Choroid plexus epithelial cell (primary cell): ENCODE measurements at regions not wholly inside any gene's neighbourhood (a gene's known extent, or its start where the extent isn't known, plus 50 kb on each side); places are given as distances from the start of the nearest gene placed in this dataset.

Source experiments
- DNase-seq: peaks from one replicate; pipeline ENCODE4 v3.0.0-alpha.2; 2010; ENCODE audit warnings: low read depth
- H3K4me3 ChIP-seq: 2 replicates; pipeline ENCODE4 v1.5.1; 2011; ENCODE audit warnings: low read depth, mild to moderate bottlenecking, control low read depth, low read length, moderate library complexity
- TF ChIP-seq, protein P1 (sequence below): conservative IDR thresholded peaks from 2 replicates; pipeline ENCODE4 v1.5.1; 2011; ENCODE audit warnings: low read depth, mild to moderate bottlenecking, control low read depth, inconsistent platforms, low read length, moderate library complexity

DNA sequence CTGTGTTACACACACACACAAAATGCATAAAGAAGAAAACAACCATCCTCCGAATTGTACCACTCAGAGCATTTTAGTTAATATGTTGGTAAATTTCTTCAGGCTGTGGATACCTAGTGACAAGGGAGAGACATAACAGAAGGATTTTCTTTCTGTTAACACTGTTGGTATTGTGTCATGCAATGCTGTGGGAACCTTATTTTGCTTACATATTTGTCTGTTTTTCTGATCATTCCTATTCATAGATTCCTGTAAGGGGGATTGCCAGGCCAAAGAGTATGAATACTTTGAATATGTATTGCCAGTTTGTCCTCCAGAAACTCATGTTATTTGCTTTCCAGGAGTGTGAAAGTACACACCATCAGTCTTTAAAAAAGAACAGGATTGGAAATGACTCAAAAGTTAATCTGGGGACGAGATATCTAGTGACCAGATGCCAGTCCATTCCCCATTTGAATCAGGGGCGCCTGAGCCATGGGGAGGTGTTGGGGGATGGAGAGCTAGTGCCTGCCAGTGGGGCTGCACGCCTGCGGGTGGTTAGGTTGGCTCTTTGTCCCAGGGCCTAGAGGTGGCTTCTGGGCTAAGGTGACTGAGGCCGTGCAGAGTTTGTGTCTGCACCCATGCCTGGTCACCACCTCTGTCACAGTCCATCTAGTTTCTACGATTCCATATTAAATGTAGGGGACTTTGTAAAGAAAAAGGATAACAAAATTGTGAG, 142.0 kb downstream of the PTPN20 start:
- no peak overlapping the region for H3K4me3 ChIP-seq
- no peak for DNase-seq
- TF ChIP-seq, protein P1, sequence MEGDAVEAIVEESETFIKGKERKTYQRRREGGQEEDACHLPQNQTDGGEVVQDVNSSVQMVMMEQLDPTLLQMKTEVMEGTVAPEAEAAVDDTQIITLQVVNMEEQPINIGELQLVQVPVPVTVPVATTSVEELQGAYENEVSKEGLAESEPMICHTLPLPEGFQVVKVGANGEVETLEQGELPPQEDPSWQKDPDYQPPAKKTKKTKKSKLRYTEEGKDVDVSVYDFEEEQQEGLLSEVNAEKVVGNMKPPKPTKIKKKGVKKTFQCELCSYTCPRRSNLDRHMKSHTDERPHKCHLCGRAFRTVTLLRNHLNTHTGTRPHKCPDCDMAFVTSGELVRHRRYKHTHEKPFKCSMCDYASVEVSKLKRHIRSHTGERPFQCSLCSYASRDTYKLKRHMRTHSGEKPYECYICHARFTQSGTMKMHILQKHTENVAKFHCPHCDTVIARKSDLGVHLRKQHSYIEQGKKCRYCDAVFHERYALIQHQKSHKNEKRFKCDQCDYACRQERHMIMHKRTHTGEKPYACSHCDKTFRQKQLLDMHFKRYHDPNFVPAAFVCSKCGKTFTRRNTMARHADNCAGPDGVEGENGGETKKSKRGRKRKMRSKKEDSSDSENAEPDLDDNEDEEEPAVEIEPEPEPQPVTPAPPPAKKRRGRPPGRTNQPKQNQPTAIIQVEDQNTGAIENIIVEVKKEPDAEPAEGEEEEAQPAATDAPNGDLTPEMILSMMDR, result no peak

DNA sequence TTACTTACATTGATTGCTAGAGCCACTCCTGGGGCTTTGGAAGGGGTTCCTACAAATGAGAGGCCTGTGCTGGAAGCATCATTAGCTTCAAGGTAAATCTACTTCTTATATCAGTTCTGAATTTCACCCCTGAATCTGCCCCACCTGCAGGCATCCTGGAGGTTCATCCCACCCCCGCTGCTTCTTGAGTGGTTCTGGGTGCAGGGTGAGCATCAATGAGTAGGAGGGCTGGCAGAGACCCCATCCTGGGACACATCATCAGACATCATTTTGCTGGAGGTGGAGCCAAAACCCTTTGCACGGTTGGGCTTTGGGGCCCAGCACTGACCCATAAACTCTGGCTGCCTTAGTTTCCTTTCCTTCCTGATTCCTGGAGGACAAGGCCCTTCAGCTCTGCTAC, 143.7 kb downstream of the PTPN20 start:
- no peak overlapping the region for H3K4me3 ChIP-seq
- no peak for DNase-seq
- TF ChIP-seq, protein P1, result no peak

DNA sequence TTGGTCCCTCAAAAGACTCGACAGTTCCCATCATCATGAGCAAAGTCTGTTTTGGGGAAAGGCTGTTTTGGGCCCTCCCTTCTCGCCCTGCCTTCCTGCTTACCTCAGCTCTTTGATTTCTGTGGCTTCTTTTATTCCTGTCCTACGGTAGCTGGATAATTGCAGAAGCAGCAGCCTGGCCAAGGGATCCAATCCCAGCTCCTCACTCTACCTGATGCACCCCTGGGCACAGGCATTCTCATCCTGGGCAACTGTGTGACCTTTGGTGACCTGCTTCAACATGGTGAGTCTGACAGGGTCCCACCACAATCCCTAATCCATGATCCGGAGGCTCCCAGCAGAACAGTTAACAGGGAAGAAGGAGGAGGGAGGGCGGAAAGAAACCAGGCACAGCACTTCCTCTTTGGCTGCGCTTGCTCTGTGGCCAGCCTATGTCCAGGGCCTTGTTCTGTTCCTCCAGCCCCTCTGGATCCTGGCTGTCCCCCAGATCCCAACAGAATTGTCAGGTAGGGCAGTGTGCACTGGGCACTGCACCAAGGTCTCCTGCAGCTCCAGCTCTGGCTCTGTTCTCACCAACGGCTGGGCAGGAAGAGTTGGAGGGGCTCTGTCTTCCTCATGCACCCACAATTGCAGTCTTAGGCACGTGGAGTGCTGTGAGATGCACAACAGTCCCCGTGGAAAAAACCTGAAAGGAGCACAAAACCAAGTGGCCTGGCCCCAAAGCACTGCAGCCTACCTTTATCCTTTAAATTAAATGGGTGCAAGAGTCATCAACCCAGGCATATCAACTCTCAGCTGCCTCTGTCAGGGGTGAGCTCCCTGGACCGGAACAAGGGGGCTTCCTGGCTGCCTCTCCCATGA, 144.4 kb downstream of the PTPN20 start:
- no peak for DNase-seq
- TF ChIP-seq, protein P1, result no peak
- no peak overlapping the region for H3K4me3 ChIP-seq

DNA sequence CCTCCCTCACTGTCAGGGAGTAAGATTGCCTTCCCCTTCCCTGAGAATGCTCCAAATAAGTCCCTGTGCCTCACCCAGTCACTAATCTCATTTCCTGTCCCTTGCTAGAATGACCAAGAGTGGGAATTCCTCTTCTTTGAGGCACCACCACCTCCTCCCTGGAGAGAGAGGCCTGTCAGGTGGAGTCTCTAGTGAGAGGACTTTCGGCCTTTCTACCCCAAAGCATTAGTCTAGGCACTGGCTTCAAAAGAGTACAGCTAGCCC, 145.0 kb downstream of the PTPN20 start:
- TF ChIP-seq, protein P1, result no peak
- H3K4me3 ChIP-seq, result no peak overlapping the region
- DNase-seq, result no peak

DNA sequence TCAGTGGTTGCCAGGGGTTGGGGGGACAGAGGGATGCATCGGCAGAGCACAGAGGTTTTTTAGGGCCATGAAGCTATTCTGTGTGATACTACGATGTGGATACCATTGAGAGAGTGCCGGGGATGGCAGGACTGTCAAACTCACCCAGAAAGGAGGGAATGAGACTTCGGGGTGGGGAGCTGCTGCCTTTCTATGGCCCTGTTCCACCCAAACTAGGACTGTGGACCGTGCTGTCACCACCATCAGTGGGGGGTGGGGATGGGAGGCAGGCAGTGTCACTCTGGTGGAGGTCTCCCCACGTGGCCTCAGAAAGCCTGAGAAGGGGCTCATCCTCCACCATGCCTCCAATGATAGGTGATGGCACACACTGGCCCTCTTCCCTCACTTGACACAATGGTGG, 146.2 kb downstream of the PTPN20 start:
- DNase-seq, result no peak
- TF ChIP-seq, protein P1, result no peak
- no peak overlapping the region for H3K4me3 ChIP-seq

DNA sequence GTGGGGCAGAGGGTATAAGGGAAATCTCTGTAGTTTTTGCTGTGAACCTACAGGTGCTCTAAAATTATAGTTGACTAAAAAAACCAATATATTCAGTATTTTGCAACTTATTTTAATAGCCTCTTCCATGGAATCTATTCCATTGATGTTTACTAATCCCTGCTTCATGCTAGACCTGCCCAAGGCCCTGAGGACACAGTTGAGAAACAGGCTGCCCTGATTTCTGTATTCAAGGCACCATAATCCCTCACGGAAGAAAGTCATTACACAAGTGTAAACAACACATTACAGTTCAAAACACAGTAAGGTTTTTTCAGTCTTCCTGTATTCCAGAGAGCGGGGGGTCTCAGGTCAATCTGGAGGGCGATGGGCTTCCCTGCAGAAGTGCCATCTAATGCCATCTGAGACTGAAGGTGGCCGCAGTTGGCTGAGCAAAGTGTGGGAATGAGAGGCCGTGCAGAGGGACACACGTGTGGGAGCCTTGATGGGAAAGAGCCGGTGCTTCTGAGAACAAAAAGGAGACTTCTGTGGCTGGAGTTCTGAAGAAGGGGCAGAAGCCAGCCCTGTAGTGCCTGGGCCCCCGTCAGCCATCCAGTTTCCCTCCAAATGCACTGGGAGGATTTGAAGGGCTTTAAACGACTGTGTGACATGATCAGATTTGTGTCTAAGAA, 146.9 kb downstream of the PTPN20 start:
- H3K4me3 ChIP-seq, result no peak overlapping the region
- no peak for DNase-seq
- TF ChIP-seq, protein P1, result no peak
